Limb (tissue), 2 donors: ENCODE measurements at regions not wholly inside any gene's neighbourhood (a gene's known extent, or its start where the extent isn't known, plus 50 kb on each side); places are given as distances from the start of the nearest gene placed in this dataset.
A peak's percentile ranks its signal among the peaks of the same experiment; 100 is the strongest.
"Not testable (repeated sequence)": the region's sequence is repeated elsewhere in the genome, so short reads cannot be mapped to it uniquely, and the experiment has no call there.

Experiments used
- DNase-seq, 2 donors: peaks; one replicate each; pipeline ENCODE4 v3.0.0-alpha.2; 2016; ENCODE audit errors: extremely low spot score in 2 of 2

DNA sequence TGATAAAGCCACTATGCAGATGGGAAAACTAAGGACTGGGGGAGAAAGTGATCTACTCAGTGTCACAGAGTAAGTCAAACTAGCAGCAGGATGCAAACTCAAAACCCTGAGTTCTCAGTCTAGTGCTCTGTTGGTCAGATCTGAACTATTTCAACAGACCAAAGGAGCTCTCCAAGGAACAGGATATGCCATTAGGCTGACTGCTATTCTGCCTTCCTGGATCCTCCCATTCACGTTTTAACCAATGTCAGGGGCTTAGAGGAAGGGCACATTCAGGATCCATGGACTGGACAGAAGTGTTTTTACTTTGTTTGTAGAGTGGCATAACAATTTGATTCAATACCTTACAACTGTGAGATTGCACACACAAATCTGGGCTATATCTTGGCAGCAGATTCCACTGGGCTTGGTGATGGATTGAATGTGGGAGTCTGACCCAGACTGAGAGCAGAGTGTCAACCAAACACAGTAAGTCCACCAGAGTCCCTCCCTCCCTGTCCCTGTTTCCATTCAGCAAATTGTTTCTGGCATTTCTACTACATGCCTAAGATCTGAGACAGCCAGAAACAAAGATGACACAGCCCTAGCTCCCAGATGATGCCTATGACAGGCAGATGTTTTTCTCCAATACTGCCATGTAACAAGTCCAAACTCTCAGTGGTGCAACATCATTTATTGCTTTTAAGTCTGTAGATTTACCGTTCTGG is 337.8 kb upstream of the CDH5 start:
- DNase-seq, result no peak

DNA sequence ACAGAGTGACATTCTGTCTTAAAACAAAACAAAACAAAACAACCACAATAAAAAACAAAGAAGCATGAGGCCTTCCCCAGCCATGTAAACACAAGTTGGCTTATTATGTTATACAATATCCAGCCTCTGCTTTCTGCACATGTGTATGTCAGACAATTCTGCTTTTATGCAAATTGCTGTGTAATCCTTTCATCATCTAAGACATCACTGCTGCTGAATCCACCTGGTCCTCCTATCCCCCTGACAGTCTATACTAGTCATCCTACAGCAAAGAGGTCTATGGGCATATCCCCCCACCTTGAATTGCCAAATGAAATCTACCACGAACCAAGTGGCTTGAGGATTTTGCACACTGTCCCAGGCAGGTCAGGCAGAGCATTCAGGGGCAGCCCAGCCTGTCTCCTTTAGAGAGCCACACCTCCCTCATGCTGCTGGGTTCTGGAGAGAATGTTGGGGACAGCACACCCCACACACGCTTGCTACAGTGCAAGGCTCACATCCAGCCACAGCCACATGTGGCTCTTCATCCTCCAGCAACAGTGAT is 339.6 kb upstream of the CDH5 start:
- no peak for DNase-seq

DNA sequence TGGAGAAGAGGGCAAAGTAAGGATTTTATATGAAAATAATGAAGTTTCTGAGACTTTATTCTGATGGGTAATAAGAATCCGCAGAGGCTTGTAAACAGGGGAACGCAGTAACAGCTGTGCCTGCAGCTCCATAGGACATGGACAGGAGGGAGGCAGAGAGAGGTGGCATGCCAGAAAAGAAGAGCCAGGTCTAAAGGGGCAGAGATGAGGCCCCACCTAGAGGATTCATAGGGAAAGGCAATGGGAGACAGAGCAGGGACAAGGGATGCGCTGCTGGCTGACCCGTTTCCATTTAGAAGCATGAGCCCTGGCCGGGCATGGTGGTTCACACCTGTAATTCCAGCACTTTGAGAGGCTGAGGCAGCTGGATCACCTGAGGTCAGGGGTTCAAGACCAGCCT is 340.3 kb upstream of the CDH5 start:
- no peak for DNase-seq

- DNase-seq, result no peak
Observed at GRCh38 chr16:66025751-66026150, 340.7 kb upstream of the CDH5 start.

DNA sequence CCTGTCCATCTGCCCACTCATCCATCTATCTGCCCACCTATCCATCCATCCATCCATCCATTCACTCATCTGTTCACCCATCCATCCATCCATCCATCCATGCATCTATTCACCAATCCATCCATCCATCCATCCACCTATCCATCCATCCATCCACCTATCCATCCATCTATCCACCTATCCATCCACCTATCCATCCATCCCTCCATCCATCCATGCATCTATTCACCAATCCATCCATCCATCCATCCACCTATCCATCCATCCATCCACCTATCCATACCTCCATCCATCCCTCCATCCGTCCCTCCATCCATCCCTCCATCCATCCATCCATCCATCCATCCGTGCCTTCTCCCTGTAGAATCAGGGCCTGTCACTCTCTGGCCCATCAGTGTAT is 341.9 kb upstream of the CDH5 start:
- DNase-seq, result not testable (repeated sequence)

DNA sequence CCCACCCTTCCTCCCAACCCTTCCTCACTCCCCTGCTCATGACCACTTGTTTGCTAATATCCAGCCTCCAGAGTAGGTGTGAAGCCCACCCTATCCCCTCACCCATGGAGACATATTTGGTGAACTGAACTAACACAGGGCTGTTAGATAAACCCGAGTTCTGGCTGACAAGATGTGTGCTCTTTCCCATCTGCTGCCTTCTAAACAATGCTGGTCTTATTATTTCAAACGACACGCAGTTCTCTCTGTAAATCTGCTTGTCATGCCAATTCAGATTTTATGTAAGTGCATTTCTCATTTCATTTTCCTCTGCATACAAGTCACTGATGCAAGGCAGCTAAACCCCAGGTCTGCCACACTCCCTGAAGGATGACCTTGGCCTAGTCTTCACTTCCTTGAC is 343.0 kb upstream of the CDH5 start:
- DNase-seq, result no peak

DNA sequence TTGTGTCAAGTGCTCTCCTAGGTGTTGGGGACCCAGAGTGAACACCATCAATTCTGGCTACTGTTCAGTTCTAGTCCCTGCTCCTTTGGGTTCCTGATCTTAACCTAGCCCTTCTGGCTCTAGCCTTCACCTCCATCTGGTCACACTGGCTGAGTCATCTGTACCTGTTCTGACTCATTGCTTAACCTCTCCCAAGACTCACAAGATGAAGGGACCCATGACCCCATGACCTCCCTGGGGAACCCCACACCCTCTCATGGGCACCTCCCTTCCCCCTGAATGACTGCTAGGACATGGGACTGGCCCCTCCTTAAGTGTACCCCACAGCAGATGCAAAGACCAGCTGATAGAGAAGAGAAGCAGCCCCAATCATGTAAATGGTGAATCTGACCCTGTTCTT is 345.8 kb upstream of the CDH5 start:
- no peak for DNase-seq

DNA sequence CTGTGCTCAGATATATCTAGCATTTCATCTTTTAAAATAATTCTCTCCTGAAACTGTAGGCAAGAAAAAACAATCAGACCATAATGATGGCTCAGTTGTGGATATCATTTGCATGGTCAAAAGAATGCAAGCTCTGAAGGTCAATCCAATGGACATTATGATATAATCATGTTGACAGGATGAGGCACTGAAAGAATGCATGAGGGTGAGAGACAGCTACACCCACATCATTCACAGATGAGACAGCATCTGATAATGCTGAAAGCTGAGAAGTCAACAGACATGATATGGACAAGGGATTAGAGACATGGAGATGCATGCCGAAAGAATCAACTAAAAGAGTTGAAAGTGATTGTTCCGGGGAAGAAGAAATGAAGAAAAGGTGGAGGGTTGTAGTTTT is 346.4 kb upstream of the CDH5 start:
- no peak for DNase-seq

- DNase-seq, result not testable (repeated sequence)
Observed at GRCh38 chr16:66019502-66019901, 347.0 kb upstream of the CDH5 start.

DNA sequence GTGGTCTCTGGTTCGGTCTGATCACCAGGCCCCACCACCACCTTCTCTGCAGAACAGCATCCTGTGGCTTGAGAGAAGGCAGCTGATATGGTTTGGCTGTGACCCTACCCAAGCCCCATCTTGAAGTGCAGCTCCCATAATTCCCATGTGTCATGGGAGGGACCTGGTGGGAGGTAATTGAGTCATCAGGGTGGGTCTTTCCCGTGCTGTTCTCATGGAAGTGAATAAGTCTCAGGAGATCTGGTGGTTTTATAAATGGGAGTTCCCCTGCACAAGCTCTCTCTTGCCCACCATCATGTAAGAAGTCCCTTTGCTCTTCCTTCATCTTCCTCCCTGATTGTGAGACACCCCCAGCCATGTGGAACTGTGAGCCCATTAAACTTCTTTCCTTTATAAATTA is 352.3 kb upstream of the CDH5 start:
- no peak for DNase-seq

GRCh38 chr16:66013486-66013885 is 353.0 kb upstream of the CDH5 start:
- DNase-seq, result no peak

GRCh38 chr16:66008136-66008535 is 358.4 kb upstream of the CDH5 start:
- DNase-seq, result no peak

GRCh38 chr16:66007717-66008116 is 358.8 kb upstream of the CDH5 start:
- DNase-seq, result peak; percentile 27 to 40

DNA sequence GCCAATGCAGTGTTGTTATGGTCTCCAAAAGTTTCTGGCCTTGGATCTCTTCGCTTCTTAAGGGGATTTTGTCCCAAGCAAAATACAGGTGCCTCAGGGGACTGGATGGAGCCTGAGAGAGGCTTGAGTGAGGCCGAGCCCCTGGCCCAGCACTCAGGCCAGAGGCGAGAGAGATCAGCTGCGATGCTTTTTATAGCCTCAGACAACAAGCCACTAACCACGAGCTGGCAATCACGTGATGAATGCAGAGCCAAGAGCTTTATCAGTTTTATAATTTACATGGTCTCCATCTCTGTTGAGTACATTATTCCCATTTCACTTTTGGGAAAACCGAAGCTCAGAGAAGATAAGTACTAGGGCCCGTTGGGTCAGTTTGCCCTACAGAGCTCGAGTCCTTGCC is 360.0 kb upstream of the CDH5 start:
- DNase-seq, result no peak

- DNase-seq, result peak; percentile 51 to 74
Observed at GRCh38 chr16:66004699-66005098, 361.8 kb upstream of the CDH5 start.

DNA sequence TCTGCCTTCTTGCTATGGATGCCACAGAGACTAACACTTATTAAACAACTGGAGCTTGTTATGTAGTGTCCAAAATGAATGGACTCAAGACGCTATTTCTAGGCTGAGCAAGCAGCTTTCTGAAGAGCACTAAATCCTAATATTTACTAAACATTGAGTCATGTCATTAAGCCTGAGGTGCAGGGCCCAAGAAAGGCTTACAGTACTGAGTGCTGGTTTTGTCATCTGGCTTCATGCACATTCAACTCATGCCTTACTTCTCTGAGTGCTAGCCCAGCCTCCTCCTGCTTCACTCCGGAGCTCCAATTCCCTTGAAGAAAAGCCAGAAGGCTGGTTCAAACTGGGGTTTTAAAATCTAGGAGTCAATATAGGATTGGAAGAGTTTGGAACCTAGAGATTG is 363.3 kb upstream of the CDH5 start:
- DNase-seq, result no peak

DNA sequence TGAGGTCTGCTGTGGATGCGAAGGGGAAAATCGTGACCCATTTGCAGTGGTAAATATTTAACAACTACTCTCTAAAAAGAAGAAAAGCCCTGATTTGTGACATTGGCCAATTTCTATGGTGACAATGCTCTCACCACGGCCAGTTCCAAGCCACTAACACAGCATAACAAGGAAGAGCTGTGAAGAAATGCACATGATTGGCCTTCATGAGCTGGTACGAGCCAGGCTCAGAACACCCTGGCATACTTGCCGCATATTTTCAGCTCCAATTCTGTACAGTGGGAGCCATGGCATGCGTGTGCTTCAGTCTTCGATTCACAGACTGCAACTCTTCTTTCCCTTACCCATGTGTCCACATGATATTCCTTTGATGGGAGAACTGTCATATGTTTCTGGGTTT is 363.9 kb upstream of the CDH5 start:
- DNase-seq, result no peak

GRCh38 chr16:66001432-66001831 is 365.1 kb upstream of the CDH5 start:
- DNase-seq, result no peak

DNA sequence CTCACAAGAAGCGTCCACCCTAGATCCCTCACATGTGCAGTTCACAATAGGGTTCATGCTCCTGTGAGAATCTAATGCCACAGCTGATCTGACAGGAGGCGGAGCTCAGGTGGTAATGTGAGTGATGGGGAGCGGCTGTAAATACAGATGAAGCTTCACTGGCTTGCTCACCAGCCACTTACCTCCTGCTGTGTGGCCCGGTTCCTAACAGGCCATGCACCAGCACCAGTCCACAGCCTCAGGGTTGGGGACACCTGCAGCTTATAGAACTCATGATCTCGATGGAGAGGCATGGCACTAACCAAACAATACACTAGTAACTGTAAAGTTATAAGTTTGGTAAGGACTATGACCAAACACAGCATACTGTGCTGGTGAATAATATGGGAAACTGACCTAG is 368.0 kb upstream of the CDH5 start:
- no peak for DNase-seq

GRCh38 chr16:65994291-65994690 is 372.2 kb upstream of the CDH5 start:
- DNase-seq, result no peak

DNA sequence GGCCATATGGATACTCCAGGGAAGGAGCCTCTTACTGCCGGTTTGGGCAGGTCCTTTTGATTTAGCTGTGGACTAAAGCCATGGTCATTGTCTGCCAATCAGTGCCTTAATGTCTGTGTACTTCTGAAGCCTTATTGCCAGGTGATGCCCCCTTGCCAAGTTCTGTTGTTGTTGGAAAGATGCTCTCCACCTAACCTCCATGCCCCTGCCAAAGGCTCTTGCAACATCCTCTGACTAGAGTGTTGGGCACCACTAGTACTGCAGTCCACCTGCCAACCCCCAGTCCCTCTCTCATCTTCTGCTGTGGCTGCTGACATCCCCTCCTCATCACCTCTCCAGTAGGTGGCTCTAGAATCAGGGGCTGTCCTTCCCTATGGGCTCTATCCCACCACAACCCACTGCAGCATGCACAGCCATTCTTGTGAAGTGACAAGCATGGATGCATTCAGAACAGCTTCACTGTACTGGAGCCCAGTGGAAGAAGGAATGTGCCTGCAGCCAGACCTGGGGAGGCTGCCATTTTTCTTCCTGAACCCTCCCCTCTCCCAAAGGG is 375.3 kb upstream of the CDH5 start:
- no peak for DNase-seq

DNA sequence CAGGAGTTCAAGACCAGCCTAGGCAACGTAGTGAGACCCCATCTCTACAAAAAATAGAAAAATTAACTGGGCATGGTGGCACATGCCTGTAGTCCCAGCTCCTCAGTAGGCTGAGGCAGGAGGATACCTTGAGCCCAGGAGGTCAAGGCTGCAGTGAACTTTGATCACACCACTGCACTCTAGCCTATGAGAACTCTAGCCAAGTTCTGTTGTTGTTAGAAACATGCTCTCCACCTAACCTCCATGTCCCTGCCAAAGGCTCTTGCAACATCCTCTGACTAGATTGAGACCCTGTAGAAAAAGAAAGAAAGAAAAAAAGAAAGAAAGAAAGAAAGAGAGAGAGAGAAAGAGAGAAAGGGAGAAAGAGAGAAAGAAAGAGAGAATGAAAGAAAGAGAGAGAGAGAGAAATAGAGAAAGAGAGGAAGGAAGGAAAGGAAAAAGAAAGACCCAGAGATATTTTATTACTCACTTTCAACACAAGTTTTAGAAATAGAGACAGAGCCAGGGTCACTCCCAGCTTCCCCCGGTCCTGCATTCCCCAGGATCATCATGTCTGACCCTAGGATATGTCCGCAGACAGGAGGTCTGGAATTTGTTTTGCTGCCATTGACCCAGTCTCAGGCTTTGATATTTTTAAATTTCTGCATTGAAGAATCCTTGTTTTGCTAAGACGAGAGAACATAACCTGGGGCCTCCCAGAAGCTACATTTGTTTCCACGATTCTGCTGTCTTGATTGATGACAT is 376.5 kb upstream of the CDH5 start:
- DNase-seq, result no peak
